H1 (cell line): ENCODE measurements at regions not wholly inside any gene's neighbourhood (a gene's known extent, or its start where the extent isn't known, plus 50 kb on each side); places are given as distances from the start of the nearest gene placed in this dataset.

ENCODE experiments used
- CTCF ChIA-PET: fragments of 300-600 bp; sonication (Branson Sonifier 250); formaldehyde crosslinking; loops from one replicate; lab custom pipeline; 2021; ENCODE audit not compliant: partially characterized antibody; lab: Charles Lee
- POLR2A ChIA-PET: fragments of 300-600 bp; sonication (Branson Sonifier 250); formaldehyde crosslinking; loops from one replicate; lab custom pipeline; 2021; ENCODE audit warnings: inconsistent platforms; ENCODE audit not compliant: partially characterized antibody; lab: Charles Lee
- DNase-seq, 2 experiments: peaks; one replicate each; pipeline versions ENCODE4 v3.0.0 to v3.0.0-alpha.2; 2010 to 2022; ENCODE audit warnings: low spot score in 2 of 2, low read depth in 1 of 2, mixed read lengths in 1 of 2
- FAIRE-seq: peaks from 2 replicates; lab custom pipeline; 2011; peaks lifted over from hg19 to GRCh38; lab: Jason Lieb, UNC
- H2AFZ ChIP-seq: 2 replicates; pipeline ENCODE4 v1.8.1; 2012; ENCODE audit warnings: low read length, inconsistent platforms
- H2AK5ac ChIP-seq: 2 replicates; pipeline ENCODE4 v1.6.1; 2013; ENCODE audit warnings: low read depth, low read length
- H2BK120ac ChIP-seq: replicated peaks from 2 replicates; pipeline ENCODE3; 2013; ENCODE audit warnings: low read depth, low read length, inconsistent platforms
- H2BK12ac ChIP-seq: 2 replicates; pipeline ENCODE4 v1.6.1; 2013; ENCODE audit warnings: low read depth, low read length
- H2BK15ac ChIP-seq: 2 replicates; pipeline ENCODE4 v1.6.1; 2013; ENCODE audit warnings: low read length
- H2BK20ac ChIP-seq: 2 replicates; pipeline ENCODE4 v1.6.1; 2013; ENCODE audit warnings: low read length
- H2BK5ac ChIP-seq: 2 replicates; pipeline ENCODE4 v1.6.1; 2013; ENCODE audit warnings: low read depth, low read length
- H3K14ac ChIP-seq: 2 replicates; pipeline ENCODE4 v1.6.1; 2013; ENCODE audit warnings: inconsistent platforms; ENCODE audit not compliant: insufficient read length
- H3K18ac ChIP-seq: 2 replicates; pipeline ENCODE4 v1.6.1; 2013; ENCODE audit warnings: low read length; ENCODE audit errors: extremely low read depth
- H3K23ac ChIP-seq: 2 replicates; pipeline ENCODE4 v1.6.1; 2013; ENCODE audit warnings: inconsistent platforms; ENCODE audit not compliant: insufficient read length
- H3K23me2 ChIP-seq: 2 replicates; pipeline ENCODE4 v1.6.1; 2013; ENCODE audit warnings: low read depth, low read length
- H3K27ac ChIP-seq: 2 replicates; pipeline ENCODE4 v1.6.1; 2011; ENCODE audit warnings: low read depth, low read length, inconsistent platforms
- H3K27me3 ChIP-seq, 4 experiments: replicated peaks in 1 of 4; 1 replicate in 1 of 4; 2 replicates in 3 of 4; pipeline versions ENCODE4 v1.6.1 to v1.8.1; 2011 to 2013; ENCODE audit warnings: low read length in 3 of 4, mild to moderate bottlenecking in 3 of 4, inconsistent platforms in 2 of 4, mixed read lengths in 2 of 4, moderate library complexity in 1 of 4; ENCODE audit not compliant: control insufficient read depth in 3 of 4, insufficient read depth in 3 of 4; ENCODE audit errors: extremely low read depth in 1 of 4
- H3K36me3 ChIP-seq, 4 experiments: 2 replicates each; pipeline versions ENCODE4 v1.6.1 to v1.8.1; 2011 to 2013; ENCODE audit warnings: mild to moderate bottlenecking in 4 of 4, low read length in 3 of 4, moderate library complexity in 2 of 4, control low read depth in 1 of 4, inconsistent platforms in 1 of 4; ENCODE audit not compliant: insufficient read depth in 4 of 4, control insufficient read depth in 2 of 4
- H3K4ac ChIP-seq: replicated peaks from 2 replicates; pipeline ENCODE3; 2013; ENCODE audit warnings: low read length, low read depth, mixed read lengths, inconsistent platforms; ENCODE audit not compliant: insufficient read length
- H3K4me1 ChIP-seq, 4 experiments: replicated peaks in 1 of 4; 1 replicate in 1 of 4; 2 replicates in 3 of 4; pipeline versions ENCODE4 v1.6.1 to v1.8.1; 2011 to 2013; ENCODE audit warnings: low read length in 3 of 4, inconsistent platforms in 2 of 4, mixed read lengths in 1 of 4; ENCODE audit not compliant: insufficient read depth in 4 of 4, control insufficient read depth in 3 of 4
- H3K4me2 ChIP-seq, 2 experiments: 2 replicates each; pipeline versions ENCODE4 v1.6.1 to v1.8.1; 2011 to 2013; ENCODE audit warnings: low read depth in 2 of 2, low read length in 2 of 2, control low read depth in 1 of 2, inconsistent platforms in 1 of 2, mild to moderate bottlenecking in 1 of 2; ENCODE audit not compliant: insufficient read depth in 1 of 2
- H3K4me3 ChIP-seq, 4 experiments: fragments of 200-600, 300-600 bp in 1 of 4; sonication (generic), shearing (Covaris generic), sonication (Bioruptor Twin) in 1 of 4; 2 replicates each; pipeline versions ENCODE4 v1.5.1 to v1.8.1; 2011 to 2016; ENCODE audit warnings: low read length in 4 of 4, low read depth in 3 of 4, control low read depth in 2 of 4, inconsistent platforms in 2 of 4, mild to moderate bottlenecking in 2 of 4, mixed read lengths in 1 of 4, moderate library complexity in 1 of 4; ENCODE audit not compliant: insufficient read depth in 2 of 4; ENCODE audit errors: extremely low read depth in 1 of 4
- H3K56ac ChIP-seq: replicated peaks from 2 replicates; pipeline ENCODE3; 2013; ENCODE audit warnings: low read depth, mild to moderate bottlenecking, mixed read lengths, low read length, inconsistent platforms; ENCODE audit not compliant: insufficient read length
- H3K79me1 ChIP-seq: 2 replicates; pipeline ENCODE4 v1.6.1; 2013; ENCODE audit warnings: low read depth, low read length, control low read depth
- H3K79me2 ChIP-seq, 2 experiments: 2 replicates each; pipeline versions ENCODE4 v1.6.1 to v1.8.1; 2012 to 2013; ENCODE audit warnings: low read length in 2 of 2, mild to moderate bottlenecking in 2 of 2, inconsistent platforms in 1 of 2; ENCODE audit not compliant: insufficient read depth in 2 of 2, control insufficient read depth in 1 of 2
- H3K9ac ChIP-seq, 4 experiments: replicated peaks in 1 of 4; 1 replicate in 1 of 4; 2 replicates in 3 of 4; pipeline versions ENCODE4 v1.6.1 to v1.8.1; 2011 to 2013; ENCODE audit warnings: low read depth in 3 of 4, low read length in 3 of 4, control low read depth in 2 of 4, mild to moderate bottlenecking in 2 of 4, moderate library complexity in 2 of 4, inconsistent platforms in 1 of 4; ENCODE audit errors: extremely low read depth in 1 of 4
- H3K9me3 ChIP-seq, 2 experiments: 2 replicates each; pipeline versions ENCODE4 v1.6.1 to v1.8.1; 2012 to 2013; ENCODE audit warnings: mild to moderate bottlenecking in 2 of 2, moderate library complexity in 2 of 2, control low read depth in 1 of 2, inconsistent platforms in 1 of 2, low read depth in 1 of 2, low read length in 1 of 2, mixed read lengths in 1 of 2; ENCODE audit not compliant: insufficient read depth in 2 of 2
- H4K20me1 ChIP-seq, 2 experiments: replicated peaks in 1 of 2; 2 replicates each; pipeline versions ENCODE3 to v1.8.1; 2011 to 2013; ENCODE audit warnings: inconsistent platforms in 2 of 2, low read length in 2 of 2, mild to moderate bottlenecking in 1 of 2; ENCODE audit not compliant: insufficient read depth in 2 of 2, control insufficient read depth in 1 of 2
- H4K5ac ChIP-seq: 2 replicates; pipeline ENCODE4 v1.6.1; 2013; ENCODE audit warnings: low read length, low read depth, mixed read lengths, inconsistent platforms; ENCODE audit not compliant: insufficient read length
- H4K8ac ChIP-seq: 2 replicates; pipeline ENCODE4 v1.8.0; 2013; ENCODE audit warnings: mild to moderate bottlenecking, moderate library complexity, low read length, inconsistent platforms; ENCODE audit not compliant: insufficient read depth; ENCODE audit errors: extremely low read depth
- H4K91ac ChIP-seq: replicated peaks from 2 replicates; pipeline ENCODE3; 2013; ENCODE audit warnings: low read length, mixed read lengths, inconsistent platforms; ENCODE audit not compliant: insufficient read length
- RBBP5 ChIP-seq: IDR thresholded peaks from 2 replicates; pipeline ENCODE4 v1.7.1; 2012; ENCODE audit warnings: low read depth, mild to moderate bottlenecking, inconsistent platforms, low read length, moderate library complexity, borderline replicate concordance
- SRF ChIP-seq: IDR thresholded peaks from 2 replicates; pipeline ENCODE4 v1.6.1; 2011; ENCODE audit warnings: mild to moderate bottlenecking, low read depth, low read length, moderate library complexity
- WGBS, 2 experiments: shearing (Covaris generic) in 1 of 2; methylation state at CpG; one replicate each; pipeline versions ENCODE4 v1.1.6 to v1.1.7; 2013 to 2015; ENCODE audit warnings: low lambda C conversion rate in 2 of 2, mixed read lengths in 2 of 2, inconsistent platforms in 1 of 2, low coverage in 1 of 2, missing lambda C conversion rate in 1 of 2; ENCODE audit not compliant: insufficient replicate concordance in 2 of 2, insufficient coverage in 1 of 2, insufficient read length in 1 of 2; ENCODE audit errors: extremely low coverage in 1 of 2, missing lambda C conversion rate in 1 of 2; 5-methylcytosine and 5-hydroxymethylcytosine counted together

- Histone ChIP-seq H3K23ac (no peak overlapping the region), H3K56ac (no peak overlapping the region), H3K14ac (no peak overlapping the region), H3K27me3 (no peaks in the 10 kb centered on the region), H2BK20ac (no peak overlapping the region), H3K9me3 (no peaks in the 10 kb centered on the region), H3K4ac (no peak overlapping the region), H3K9ac (no peak overlapping the region), H3K4me1 (no peaks in the 10 kb centered on the region), H4K5ac (no peak overlapping the region), H3K4me2 (no peak overlapping the region), H2BK120ac (no peak overlapping the region), H2BK15ac (no peak overlapping the region), H4K8ac (no peak overlapping the region), H2BK5ac (no peak overlapping the region), H3K4me3 (no peak overlapping the region), H3K23me2 (no peaks in the 10 kb centered on the region), H2AK5ac (no peak overlapping the region), H3K27ac (no peak overlapping the region), H3K79me1 (no peaks in the 10 kb centered on the region), H2BK12ac (no peak overlapping the region), H2AFZ (no peak overlapping the region), H3K18ac (no peak overlapping the region), H4K91ac (no peak overlapping the region), H3K79me2 (no peaks in the 10 kb centered on the region), H4K20me1 (no peaks in the 10 kb centered on the region), H3K36me3 (no peaks in the 10 kb centered on the region)
- FAIRE-seq, result no peak
- 90% methylated on average over 6 of the region's 6 CpGs; no CpG with 5 or more reads in 1 of the 2 experiments for WGBS, 2 experiments
- no peak for DNase-seq
- CTCF ChIA-PET, result interaction anchor here (0.8 to 1.5 kb wide), 4 partner anchors 17 to 281 kb away, joined by 3 to 5 read pairs (median 3); no protein-coding TSS in a partner anchor
- POLR2A ChIA-PET, result no interaction called here
- no peak for TF ChIP-seq SRF
- TF ChIP-seq RBBP5, result no peak
These were observed 227.4 kb downstream of the SLC7A11 start for GRCh38 chr4:138014590-138015288.
